HCT116 (cell line): ENCODE measurements at regions not wholly inside any gene's neighbourhood (a gene's known extent, or its start where the extent isn't known, plus 50 kb on each side); places are given as distances from the start of the nearest gene placed in this dataset.

Experiments
- ATAC-seq: fragments of 200-7000 bp; cut with Tn5 transposase; 2 replicates; pipeline ENCODE4 v1.9.1; 2020; ENCODE audit warnings: mild to moderate bottlenecking, moderate library complexity
- BruUV-seq: library from RNA; stranded (reverse); fragments of 400-500 nt; replicated peaks from 2 replicates; lab custom pipeline; 2021; lab: Mats Ljungman, UMichigan
- CTCF ChIA-PET: fragments of 300-600 bp; sonication (Branson Sonifier 250); formaldehyde crosslinking; loops from one replicate; lab custom pipeline; 2021; ENCODE audit warnings: antibody characterized with exemption; lab: Charles Lee
- POLR2A ChIA-PET: fragments of 300-600, 350-600 bp; sonication (Branson Sonifier 250); formaldehyde crosslinking; loops from one replicate; lab custom pipeline; 2021; ENCODE audit warnings: antibody characterized with exemption; lab: Charles Lee
- RAD21 ChIA-PET, 2 experiments: fragments of 300-600 bp; sonication (Branson Sonifier 250); formaldehyde crosslinking; loops; one replicate each; lab custom pipeline; 2023; ENCODE audit warnings: low total read pairs in 2 of 2; ENCODE audit not compliant: uncharacterized antibody in 2 of 2, unreplicated experiment in 2 of 2, low non-redundant PET in 1 of 2; lab: Charles Lee
- DNase-seq: peaks from one replicate; pipeline ENCODE4 v3.0.0-alpha.2; 2010; ENCODE audit warnings: low read depth, low spot score
- H2AFZ ChIP-seq: fragments of 200-600 bp; shearing (Covaris generic), sonication (generic); 2 replicates; pipeline ENCODE4 v1.6.1; 2017; ENCODE audit warnings: low read depth, mixed run types, mixed read lengths, antibody characterized with exemption, low read length; ENCODE audit not compliant: poor library complexity, severe bottlenecking
- H3K27ac ChIP-seq: 2 replicates; pipeline ENCODE4 v1.5.1; 2012; ENCODE audit warnings: low read depth, low read length
- H3K27me3 ChIP-seq: fragments of 200-600 bp; sonication (generic); 2 replicates; pipeline ENCODE4 v1.6.1; 2016; ENCODE audit warnings: mixed run types, low read length, mixed read lengths; ENCODE audit not compliant: insufficient read depth
- H3K36me3 ChIP-seq, 2 experiments: fragments of 200-500 bp in 1 of 2; fragments of 200-600 bp in 1 of 2; sonication (Bioruptor generic) in 1 of 2; sonication (generic) in 1 of 2; 2 replicates each; pipeline versions ENCODE4 v1.5.1 to v1.6.1; 2014 to 2016; ENCODE audit warnings: low read length in 2 of 2, inconsistent platforms in 1 of 2, mixed read lengths in 1 of 2, mixed run types in 1 of 2; ENCODE audit not compliant: insufficient read depth in 2 of 2, control insufficient read depth in 1 of 2
- H3K4me1 ChIP-seq, 2 experiments: fragments of 200-600 bp in 1 of 2; sonication (generic) in 1 of 2; 2 replicates each; pipeline versions ENCODE4 v1.5.1 to v1.6.1; 2012 to 2017; ENCODE audit warnings: low read length in 2 of 2, inconsistent platforms in 1 of 2, mild to moderate bottlenecking in 1 of 2, mixed read lengths in 1 of 2, mixed run types in 1 of 2, moderate library complexity in 1 of 2; ENCODE audit not compliant: insufficient read depth in 2 of 2, control insufficient read depth in 1 of 2
- H3K4me2 ChIP-seq: fragments of 200-600 bp; sonication (generic); 2 replicates; pipeline ENCODE4 v1.6.1; 2017; ENCODE audit warnings: mixed run types, low read length, mixed read lengths
- H3K4me3 ChIP-seq, 2 experiments: fragments of 200-600 bp in 1 of 2; sonication (generic) in 1 of 2; replicated peaks in 1 of 2; 2 replicates each; pipeline ENCODE4 v1.5.1; 2011 to 2016; ENCODE audit warnings: low read length in 2 of 2, control low read depth in 1 of 2, low read depth in 1 of 2, mild to moderate bottlenecking in 1 of 2, mixed read lengths in 1 of 2, mixed run types in 1 of 2
- H3K79me2 ChIP-seq: fragments of 200-600 bp; sonication (generic); 2 replicates; pipeline ENCODE4 v1.6.1; 2017; ENCODE audit warnings: mild to moderate bottlenecking, mixed run types, low read length, moderate library complexity, mixed read lengths; ENCODE audit not compliant: insufficient read depth
- H3K9ac ChIP-seq: fragments of 200-600 bp; sonication (generic); 2 replicates; pipeline ENCODE4 v1.6.1; 2016; ENCODE audit warnings: low read length, mixed read lengths
- H3K9me2 ChIP-seq: fragments of 200-600 bp; sonication (generic), shearing (Covaris generic); 2 replicates; pipeline ENCODE4 v1.6.1; 2017; ENCODE audit warnings: mixed run types, mild to moderate bottlenecking, moderate library complexity; ENCODE audit not compliant: insufficient read depth
- H3K9me3 ChIP-seq, 2 experiments: fragments of 200-500 bp in 1 of 2; fragments of 200-600 bp in 1 of 2; sonication (Bioruptor generic) in 1 of 2; sonication (generic) in 1 of 2; 2 replicates each; pipeline ENCODE4 v1.6.1; 2014 to 2017; ENCODE audit warnings: low read length in 2 of 2, mixed read lengths in 2 of 2, inconsistent platforms in 1 of 2, low read depth in 1 of 2, mild to moderate bottlenecking in 1 of 2, mixed run types in 1 of 2, moderate library complexity in 1 of 2; ENCODE audit not compliant: control insufficient read depth in 1 of 2, insufficient read depth in 1 of 2
- H4K20me1 ChIP-seq: fragments of 200-600 bp; sonication (generic), shearing (Covaris generic); 2 replicates; pipeline ENCODE4 v1.6.1; 2017; ENCODE audit warnings: mixed run types, mild to moderate bottlenecking, moderate library complexity; ENCODE audit not compliant: insufficient read depth
- CBX3 ChIP-seq: IDR thresholded peaks from 2 replicates; pipeline ENCODE4 v1.6.1; 2012; ENCODE audit warnings: low read depth
- EGR1 ChIP-seq: IDR thresholded peaks from 2 replicates; pipeline ENCODE4 v1.6.1; 2012; ENCODE audit warnings: low read depth
- ELF1 ChIP-seq: IDR thresholded peaks from 2 replicates; pipeline ENCODE4 v1.6.1; 2012; ENCODE audit warnings: low read depth, borderline replicate concordance
- EZH2phosphoT487 ChIP-seq: fragments of 200-600 bp; IDR thresholded peaks from 2 replicates; pipeline ENCODE4 v1.6.1; 2018; ENCODE audit warnings: antibody characterized with exemption, borderline replicate concordance
- FOSL1 ChIP-seq: IDR thresholded peaks from 2 replicates; pipeline ENCODE4 v1.6.1; 2012; ENCODE audit warnings: low read depth
- POLR2A ChIP-seq: IDR thresholded peaks from 2 replicates; pipeline ENCODE4 v1.7.0; 2011; ENCODE audit warnings: borderline replicate concordance; ENCODE audit not compliant: insufficient read depth, insufficient read length; ENCODE audit errors: extremely low read depth
- POLR2AphosphoS5 ChIP-seq: IDR thresholded peaks from 2 replicates; pipeline ENCODE4 v1.6.1; 2011; ENCODE audit warnings: mild to moderate bottlenecking, low read depth, low read length, moderate library complexity
- RAD21 ChIP-seq: IDR thresholded peaks from 2 replicates; pipeline ENCODE4 v1.6.1; 2012; ENCODE audit warnings: low read depth, mild to moderate bottlenecking
- SIN3A ChIP-seq: IDR thresholded peaks from 2 replicates; pipeline ENCODE4 v1.6.1; 2012; ENCODE audit warnings: low read depth
- SP1 ChIP-seq: IDR thresholded peaks from 2 replicates; pipeline ENCODE4 v1.6.1; 2012; ENCODE audit warnings: low read depth
- SRF ChIP-seq: IDR thresholded peaks from 2 replicates; pipeline ENCODE4 v1.6.1; 2012; ENCODE audit warnings: low read depth
- TCF7L2 ChIP-seq: IDR thresholded peaks from 2 replicates; pipeline ENCODE4 v1.7.0; 2011; ENCODE audit warnings: borderline replicate concordance, inconsistent platforms; ENCODE audit not compliant: insufficient read depth, insufficient read length; ENCODE audit errors: extremely low read depth
- intact Hi-C: fragments of 100-400 bp; cut with micrococcal nuclease; formaldehyde crosslinking; loops from 2 replicates; pipeline ENCODE4 v1.10.0; 2022
- TF ChIP-seq, protein P1 (sequence below): IDR thresholded peaks from 2 replicates; pipeline ENCODE4 v1.6.1; 2011; ENCODE audit warnings: mild to moderate bottlenecking, low read length, moderate library complexity; ENCODE audit not compliant: insufficient replicate concordance; ENCODE audit errors: extremely low read depth
- TF ChIP-seq, protein P2 (sequence below): IDR thresholded peaks from 2 replicates; pipeline ENCODE4 v1.6.1; 2012
- TF ChIP-seq, protein P3 (sequence below): IDR thresholded peaks from 2 replicates; pipeline ENCODE4 v1.6.1; 2012

DNA sequence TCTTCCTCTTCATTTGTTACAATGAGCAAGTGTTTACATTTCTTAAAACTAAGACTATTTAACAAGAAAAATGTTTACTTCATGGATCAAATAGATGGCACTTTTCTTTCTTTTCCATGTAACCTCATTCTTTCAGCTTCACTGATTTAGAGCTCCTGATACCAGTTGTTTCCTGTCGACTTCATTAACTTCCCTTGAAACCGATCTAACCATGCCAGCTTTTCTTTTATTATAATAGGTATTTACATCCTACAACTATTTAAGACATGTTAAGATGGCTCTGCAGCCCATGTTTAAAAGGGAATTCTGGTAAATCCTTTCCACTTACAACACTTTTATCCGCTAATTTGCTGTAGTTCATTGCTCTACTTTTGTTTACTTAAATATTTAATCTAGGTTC is 107.3 kb upstream of the DCN start:
- ChIA-PET CTCF (no interaction called here), RAD21 (no interaction called here)
- no peak for ATAC-seq
- intact Hi-C loops: no loop called here
- Histone ChIP-seq H2AFZ (no peak overlapping the region), H3K9me3 (no peaks in the 10 kb centered on the region)
- no peak for DNase-seq
- no peak for TF ChIP-seq RAD21
- TF ChIP-seq, protein P1, sequence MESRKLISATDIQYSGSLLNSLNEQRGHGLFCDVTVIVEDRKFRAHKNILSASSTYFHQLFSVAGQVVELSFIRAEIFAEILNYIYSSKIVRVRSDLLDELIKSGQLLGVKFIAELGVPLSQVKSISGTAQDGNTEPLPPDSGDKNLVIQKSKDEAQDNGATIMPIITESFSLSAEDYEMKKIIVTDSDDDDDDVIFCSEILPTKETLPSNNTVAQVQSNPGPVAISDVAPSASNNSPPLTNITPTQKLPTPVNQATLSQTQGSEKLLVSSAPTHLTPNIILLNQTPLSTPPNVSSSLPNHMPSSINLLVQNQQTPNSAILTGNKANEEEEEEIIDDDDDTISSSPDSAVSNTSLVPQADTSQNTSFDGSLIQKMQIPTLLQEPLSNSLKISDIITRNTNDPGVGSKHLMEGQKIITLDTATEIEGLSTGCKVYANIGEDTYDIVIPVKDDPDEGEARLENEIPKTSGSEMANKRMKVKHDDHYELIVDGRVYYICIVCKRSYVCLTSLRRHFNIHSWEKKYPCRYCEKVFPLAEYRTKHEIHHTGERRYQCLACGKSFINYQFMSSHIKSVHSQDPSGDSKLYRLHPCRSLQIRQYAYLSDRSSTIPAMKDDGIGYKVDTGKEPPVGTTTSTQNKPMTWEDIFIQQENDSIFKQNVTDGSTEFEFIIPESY: no peak
- TF ChIP-seq, protein P2, sequence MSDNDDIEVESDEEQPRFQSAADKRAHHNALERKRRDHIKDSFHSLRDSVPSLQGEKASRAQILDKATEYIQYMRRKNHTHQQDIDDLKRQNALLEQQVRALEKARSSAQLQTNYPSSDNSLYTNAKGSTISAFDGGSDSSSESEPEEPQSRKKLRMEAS: no peak
- no peak for TF ChIP-seq ELF1
- TF ChIP-seq SP1: no peak
- TF ChIP-seq, protein P3, sequence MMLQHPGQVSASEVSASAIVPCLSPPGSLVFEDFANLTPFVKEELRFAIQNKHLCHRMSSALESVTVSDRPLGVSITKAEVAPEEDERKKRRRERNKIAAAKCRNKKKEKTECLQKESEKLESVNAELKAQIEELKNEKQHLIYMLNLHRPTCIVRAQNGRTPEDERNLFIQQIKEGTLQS: no peak
- no peak for TF ChIP-seq EZH2phosphoT487
- no peak for TF ChIP-seq FOSL1
- TF ChIP-seq EGR1: no peak
- TF ChIP-seq POLR2AphosphoS5: no peak
- no peak for TF ChIP-seq POLR2A
- TF ChIP-seq SRF: no peak
- TF ChIP-seq CBX3: no peak
- TF ChIP-seq TCF7L2: no peak
- no peak for TF ChIP-seq SIN3A
- TF ChIP-seq, all 23 proteins: peak for 0
- Histone ChIP-seq H3K4me3 (no peak overlapping the region), H3K36me3 (no peaks in the 10 kb centered on the region), H3K4me1 (no peaks in the 10 kb centered on the region), H3K27me3 (no peaks in the 10 kb centered on the region), H4K20me1 (no peaks in the 10 kb centered on the region), H3K4me2 (no peak overlapping the region), H3K27ac (no peak overlapping the region), H3K9me2 (no peaks in the 10 kb centered on the region), H3K79me2 (no peaks in the 10 kb centered on the region), H3K9ac (no peak overlapping the region)
- POLR2A ChIA-PET: no interaction called here
- no TSS peak for BruUV-seq
